IPS-NIHi11 (cell line): ENCODE measurements at regions not wholly inside any gene's neighbourhood (a gene's known extent, or its start where the extent isn't known, plus 50 kb on each side); places are given as distances from the start of the nearest gene placed in this dataset.
A peak's percentile ranks its signal among the peaks of the same experiment; 100 is the strongest.

Experiments
- DNase-seq: peaks from one replicate; pipeline ENCODE4 v3.0.0; 2012; ENCODE audit warnings: mixed read lengths, low spot score

- no peak for DNase-seq
These were observed 224.8 kb downstream of the ASCL1 start for GRCh38 chr12:103182299-103182698.

GRCh38 chr12:103196467-103196866 lies 239.0 kb downstream of the ASCL1 start:
- DNase-seq, result no peak

DNA sequence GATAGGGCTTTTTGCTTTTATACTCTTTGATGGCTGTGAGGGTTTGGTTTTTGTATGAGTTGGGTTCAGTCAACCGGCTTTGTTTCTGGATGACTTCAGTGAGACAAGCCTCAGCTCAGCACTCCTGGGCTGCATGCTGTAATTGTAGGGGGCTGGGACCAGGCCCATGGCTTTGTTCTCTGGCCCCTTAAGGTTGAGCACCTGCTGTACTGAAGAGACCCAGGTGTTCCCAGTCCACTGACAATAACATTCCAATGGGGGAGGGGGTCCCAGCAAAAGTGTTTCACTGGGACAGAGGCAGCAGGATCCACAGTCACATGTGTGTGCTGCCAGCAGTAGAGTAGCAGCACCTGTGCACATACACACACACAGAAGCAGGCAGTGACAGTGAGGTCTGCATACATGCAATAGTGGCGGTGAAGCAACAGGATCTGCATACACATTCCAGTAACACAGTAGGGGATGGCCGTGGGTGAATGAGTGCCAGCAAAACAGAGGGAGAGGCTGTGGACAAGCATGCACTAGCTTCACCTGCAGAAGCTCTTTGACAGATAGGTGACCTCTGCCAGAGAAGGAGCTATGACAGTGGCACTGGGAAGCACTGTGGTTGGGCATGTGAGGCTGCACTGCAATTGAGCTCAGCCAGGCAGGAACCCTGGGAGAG lies 240.4 kb downstream of the ASCL1 start:
- no peak for DNase-seq

DNA sequence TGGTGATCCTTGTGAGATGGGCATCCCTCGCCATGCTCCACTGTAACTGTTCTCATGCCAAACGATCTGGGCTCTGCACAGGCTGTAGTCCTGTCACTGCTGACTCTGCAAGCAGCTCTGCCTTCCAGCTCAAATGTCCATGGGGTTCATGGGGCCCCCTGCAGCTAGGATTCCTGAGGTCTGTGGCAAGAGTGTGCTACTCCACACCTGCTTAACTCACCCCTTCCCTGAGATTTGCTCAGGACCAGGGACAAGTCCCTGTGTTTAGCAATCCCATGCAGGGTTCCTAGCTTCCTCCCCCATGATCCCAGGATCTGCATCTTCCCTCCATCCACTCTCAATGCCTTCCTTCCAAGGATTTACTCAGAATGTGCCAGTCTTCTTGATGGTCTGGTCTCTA lies 241.0 kb downstream of the ASCL1 start:
- DNase-seq, result peak; percentile 14

DNA sequence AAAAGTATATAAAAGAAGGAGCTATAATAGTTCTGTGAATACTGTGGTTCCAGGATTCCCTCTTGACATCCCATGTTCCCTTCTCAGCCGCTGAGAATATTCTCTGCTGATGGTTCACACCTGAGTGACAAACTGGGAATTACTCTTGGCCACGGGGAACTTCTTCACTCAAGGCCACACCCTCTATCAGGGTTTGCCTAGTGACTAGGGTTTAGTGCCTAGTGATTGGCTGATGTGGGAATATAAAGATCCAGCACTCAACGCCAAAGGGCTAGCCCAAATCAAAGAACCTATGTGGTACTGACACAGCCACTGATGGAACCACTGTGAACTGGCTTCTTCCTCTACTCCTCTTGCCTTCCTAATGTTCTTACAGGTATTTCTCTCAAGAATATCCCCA lies 248.4 kb downstream of the ASCL1 start:
- DNase-seq, result peak; percentile 10

- no peak for DNase-seq
These were observed 250.5 kb downstream of the ASCL1 start for GRCh38 chr12:103207936-103208335.

GRCh38 chr12:103241184-103241583 lies 254.6 kb downstream of the C12orf42 start:
- DNase-seq, result no peak

DNA sequence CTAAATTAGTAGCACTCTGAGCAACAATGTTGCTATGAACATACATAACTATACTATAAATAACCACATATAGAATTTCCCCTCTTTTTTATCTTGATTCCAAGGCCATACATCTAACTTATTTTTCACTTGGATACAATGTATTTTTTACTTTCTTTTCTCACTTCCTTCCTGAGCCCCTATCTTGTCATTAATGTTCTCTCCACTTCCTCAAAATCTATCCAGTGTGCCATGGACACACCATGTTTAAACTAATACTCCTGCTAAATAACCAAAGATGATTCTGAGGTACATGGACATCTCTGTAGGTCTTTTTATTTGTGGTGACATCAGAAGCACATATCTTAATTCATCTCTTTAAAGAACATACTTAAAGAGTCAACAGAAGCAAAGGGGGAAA lies 251.2 kb downstream of the C12orf42 start:
- no peak for DNase-seq

- no peak for DNase-seq
These were observed 248.2 kb downstream of the C12orf42 start for GRCh38 chr12:103247531-103247930.

DNA sequence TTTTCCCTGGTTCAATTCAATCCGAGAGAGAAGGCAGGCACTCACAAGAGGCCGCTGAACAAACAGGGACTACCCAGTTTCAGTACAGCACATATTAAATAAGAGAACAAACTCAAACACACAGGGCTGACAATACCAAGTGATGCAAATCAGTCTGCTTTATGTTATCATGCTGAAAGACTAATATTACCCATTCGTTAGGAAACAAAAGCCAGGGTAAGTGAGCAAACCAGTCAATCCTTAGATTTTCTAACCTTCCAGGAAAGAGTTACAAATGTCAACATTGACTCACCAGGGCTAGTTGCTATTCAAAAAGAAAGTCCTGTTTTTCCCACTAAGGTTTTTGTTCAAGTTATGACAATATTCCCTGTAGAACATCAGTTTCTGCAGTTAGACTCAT lies 246.2 kb downstream of the C12orf42 start:
- DNase-seq, result no peak

GRCh38 chr12:103250487-103250886 lies 245.3 kb downstream of the C12orf42 start:
- DNase-seq, result no peak
